H9 (cell line): ENCODE measurements at regions not wholly inside any gene's neighbourhood (a gene's known extent, or its start where the extent isn't known, plus 50 kb on each side); places are given as distances from the start of the nearest gene placed in this dataset.

Source experiments
- DNase-seq: peaks from one replicate; pipeline ENCODE4 v3.0.0-alpha.2; 2017
- H2AFZ ChIP-seq: one replicate; pipeline ENCODE4 v1.6.1; 2013; ENCODE audit warnings: mild to moderate bottlenecking, low read length, control low read depth, moderate library complexity
- H2AK5ac ChIP-seq: 2 replicates; pipeline ENCODE4 v1.6.1; 2013; ENCODE audit warnings: low read length, control low read depth, mixed read lengths; ENCODE audit not compliant: insufficient read length
- H2BK120ac ChIP-seq: one replicate; pipeline ENCODE4 v1.6.1; 2013; ENCODE audit warnings: low read depth, mild to moderate bottlenecking, low read length, control low read depth, inconsistent platforms; ENCODE audit not compliant: poor library complexity, severe bottlenecking
- H2BK12ac ChIP-seq: 2 replicates; pipeline ENCODE4 v1.6.1; 2013; ENCODE audit warnings: low read length, control low read depth, mixed read lengths, low read depth; ENCODE audit not compliant: insufficient read length
- H2BK15ac ChIP-seq: 2 replicates; pipeline ENCODE4 v1.6.1; 2013; ENCODE audit warnings: low read depth, low read length, control low read depth
- H2BK20ac ChIP-seq: one replicate; pipeline ENCODE4 v1.6.1; 2013; ENCODE audit warnings: low read depth, mild to moderate bottlenecking, low read length, control low read depth, inconsistent platforms; ENCODE audit not compliant: poor library complexity, severe bottlenecking
- H2BK5ac ChIP-seq: 2 replicates; pipeline ENCODE4 v1.6.1; 2013; ENCODE audit warnings: low read length, control low read depth, mixed read lengths; ENCODE audit not compliant: insufficient read length
- H3K14ac ChIP-seq: 2 replicates; pipeline ENCODE4 v1.6.1; 2013; ENCODE audit warnings: low read length, control low read depth; ENCODE audit not compliant: insufficient read depth
- H3K18ac ChIP-seq: 2 replicates; pipeline ENCODE4 v1.6.1; 2013; ENCODE audit warnings: low read depth, mild to moderate bottlenecking, mixed read lengths, low read length, control low read depth; ENCODE audit not compliant: insufficient read length
- H3K23ac ChIP-seq: 2 replicates; pipeline ENCODE4 v1.6.1; 2013; ENCODE audit warnings: low read length, control low read depth, mixed read lengths, low read depth; ENCODE audit not compliant: insufficient read length
- H3K23me2 ChIP-seq: 2 replicates; pipeline ENCODE4 v1.6.1; 2013; ENCODE audit warnings: low read depth, mild to moderate bottlenecking, mixed read lengths, low read length, control low read depth; ENCODE audit not compliant: insufficient read length, poor library complexity, severe bottlenecking
- H3K27ac ChIP-seq: 2 replicates; pipeline ENCODE4 v1.5.1; 2013; ENCODE audit warnings: low read length, control low read depth, mixed read lengths, low read depth; ENCODE audit not compliant: insufficient read length
- H3K27me3 ChIP-seq: 2 replicates; pipeline ENCODE4 v1.6.1; 2013; ENCODE audit warnings: low read length, control low read depth, inconsistent platforms; ENCODE audit not compliant: insufficient read depth
- H3K4ac ChIP-seq: 2 replicates; pipeline ENCODE4 v1.6.1; 2013; ENCODE audit warnings: low read depth, mild to moderate bottlenecking, control low read depth, inconsistent platforms, low read length, moderate library complexity
- H3K4me1 ChIP-seq: 2 replicates; pipeline ENCODE4 v1.6.1; 2013; ENCODE audit warnings: low read length, control low read depth, inconsistent platforms; ENCODE audit not compliant: insufficient read depth
- H3K4me2 ChIP-seq: 2 replicates; pipeline ENCODE4 v1.6.1; 2013; ENCODE audit warnings: low read length, control low read depth, mixed read lengths; ENCODE audit not compliant: insufficient read length, insufficient read depth
- H3K56ac ChIP-seq: 2 replicates; pipeline ENCODE4 v1.6.1; 2013; ENCODE audit warnings: low read depth, mild to moderate bottlenecking, mixed read lengths, low read length, control low read depth; ENCODE audit not compliant: insufficient read length
- H3K79me1 ChIP-seq: 2 replicates; pipeline ENCODE4 v1.6.1; 2013; ENCODE audit warnings: low read depth, mild to moderate bottlenecking, moderate library complexity, low read length, control low read depth, inconsistent platforms; ENCODE audit not compliant: insufficient read depth, poor library complexity, severe bottlenecking
- H3K79me2 ChIP-seq: 2 replicates; pipeline ENCODE4 v1.6.1; 2013; ENCODE audit warnings: low read length, control low read depth, inconsistent platforms; ENCODE audit not compliant: insufficient read depth
- H3K9ac ChIP-seq: 2 replicates; pipeline ENCODE4 v1.6.1; 2013; ENCODE audit warnings: low read length, control low read depth, mixed read lengths; ENCODE audit not compliant: insufficient read length; ENCODE audit errors: extremely low read depth
- H3K9me3 ChIP-seq: one replicate; pipeline ENCODE4 v1.6.1; 2013; ENCODE audit warnings: low read depth, low read length, inconsistent platforms; ENCODE audit not compliant: control insufficient read depth
- H3T11ph ChIP-seq: one replicate; pipeline ENCODE4 v1.6.1; 2013; ENCODE audit warnings: mild to moderate bottlenecking, low read length, control low read depth, inconsistent platforms
- H4K20me1 ChIP-seq: one replicate; pipeline ENCODE4 v1.6.1; 2013; ENCODE audit not compliant: control insufficient read depth, insufficient read length, insufficient read depth
- H4K5ac ChIP-seq: 2 replicates; pipeline ENCODE4 v1.6.1; 2013; ENCODE audit warnings: low read depth, mild to moderate bottlenecking, mixed read lengths, low read length, control low read depth; ENCODE audit not compliant: insufficient read length
- H4K8ac ChIP-seq: replicated peaks from 2 replicates; pipeline ENCODE4 v1.6.1; 2013; ENCODE audit warnings: low read length, control low read depth, mixed read lengths, low read depth; ENCODE audit not compliant: insufficient read length
- H4K91ac ChIP-seq: 2 replicates; pipeline ENCODE4 v1.6.1; 2013; ENCODE audit warnings: low read depth, mild to moderate bottlenecking, moderate library complexity, mixed read lengths, low read length, control low read depth; ENCODE audit not compliant: insufficient read length
- H3K27ac Mint-ChIP-seq, 3 experiments: 2 replicates in 2 of 3; 3 replicates in 1 of 3; pipeline ENCODE4 v1.8.0; 2020 to 2021; ENCODE audit warnings: mixed read lengths in 3 of 3, mild to moderate bottlenecking in 1 of 3, moderate library complexity in 1 of 3
- H3K27me3 Mint-ChIP-seq: 2 replicates; pipeline ENCODE4 v1.8.0; 2021; ENCODE audit warnings: low read depth, mild to moderate bottlenecking, moderate library complexity, mixed read lengths
- H3K36me3 Mint-ChIP-seq, 3 experiments: 2 replicates in 2 of 3; 3 replicates in 1 of 3; pipeline ENCODE4 v1.8.0; 2020 to 2021; ENCODE audit warnings: low read depth in 3 of 3, mixed read lengths in 3 of 3; ENCODE audit not compliant: insufficient read depth in 1 of 3
- H3K4me1 Mint-ChIP-seq, 2 experiments: 2 replicates each; pipeline ENCODE4 v1.8.0; 2020; ENCODE audit warnings: mixed read lengths in 2 of 2
- H3K4me3 Mint-ChIP-seq, 2 experiments: 2 replicates in 1 of 2; 3 replicates in 1 of 2; pipeline ENCODE4 v1.8.0; 2020 to 2021; ENCODE audit warnings: mild to moderate bottlenecking in 2 of 2, mixed read lengths in 2 of 2, moderate library complexity in 1 of 2
- H3K9me3 Mint-ChIP-seq, 2 experiments: 2 replicates in 1 of 2; 3 replicates in 1 of 2; pipeline ENCODE4 v1.8.0; 2020; ENCODE audit warnings: mild to moderate bottlenecking in 2 of 2, mixed read lengths in 2 of 2, moderate library complexity in 1 of 2
- WGBS: extraction: QIAGEN DNeasy Blood & Tissue Kit; methylation state at CpG from one replicate; pipeline ENCODE4 v1.1.7; 2013; ENCODE audit warnings: missing lambda C conversion rate, low lambda C conversion rate, mixed read lengths; ENCODE audit not compliant: insufficient read length; ENCODE audit errors: extremely low coverage; 5-methylcytosine and 5-hydroxymethylcytosine counted together
- TF ChIP-seq, protein P1 (sequence below): fragments of 200-600 bp; sonication (generic); conservative IDR thresholded peaks from 3 replicates; pipeline ENCODE4 v1.8.0; 2021; ENCODE audit warnings: antibody characterized with exemption, mild to moderate bottlenecking

- Histone ChIP-seq H3K79me2 (no peaks in the 10 kb centered on the region), H3K79me1 (no peaks in the 10 kb centered on the region), H2BK5ac (no peak overlapping the region), H2AK5ac (no peak overlapping the region), H2BK20ac (no peak overlapping the region), H3K18ac (no peak overlapping the region), H3K4me2 (no peak overlapping the region), H3K9ac (no peak overlapping the region), H2AFZ (no peak overlapping the region), H3K4me1 (no peaks in the 10 kb centered on the region; the same call in 1 of the 2 replicates), H4K8ac (no peak overlapping the region), H2BK15ac (no peak overlapping the region), H3K23ac (no peak overlapping the region), H3K27me3 (no peaks in the 10 kb centered on the region), H3K9me3 (no peaks in the 10 kb centered on the region), H4K91ac (no peak overlapping the region), H2BK12ac (no peak overlapping the region), H3K4ac (no peak overlapping the region), H2BK120ac (no peak overlapping the region), H4K20me1 (no peaks in the 10 kb centered on the region), H3K14ac (no peak overlapping the region; the same call in 1 of the 2 replicates), H3K27ac (no peak overlapping the region), H3T11ph (no peak overlapping the region), H3K56ac (no peak overlapping the region), H3K23me2 (no peaks in the 10 kb centered on the region), H4K5ac (no peak overlapping the region)
- Mint-ChIP-seq H3K27ac (no peak overlapping the region), H3K36me3 (no peaks in the 10 kb centered on the region), H3K4me3 (no peak overlapping the region), H3K4me1 (peaks cover 25 to 31% of the 10 kb centered on the region in 2 experiments), H3K27me3 (peaks cover 5% of the 10 kb centered on the region), H3K9me3 (no peaks in the 10 kb centered on the region)
- WGBS: no CpG with 5 or more reads among the region's 1 CpG
- no peak for DNase-seq
- TF ChIP-seq, protein P1, sequence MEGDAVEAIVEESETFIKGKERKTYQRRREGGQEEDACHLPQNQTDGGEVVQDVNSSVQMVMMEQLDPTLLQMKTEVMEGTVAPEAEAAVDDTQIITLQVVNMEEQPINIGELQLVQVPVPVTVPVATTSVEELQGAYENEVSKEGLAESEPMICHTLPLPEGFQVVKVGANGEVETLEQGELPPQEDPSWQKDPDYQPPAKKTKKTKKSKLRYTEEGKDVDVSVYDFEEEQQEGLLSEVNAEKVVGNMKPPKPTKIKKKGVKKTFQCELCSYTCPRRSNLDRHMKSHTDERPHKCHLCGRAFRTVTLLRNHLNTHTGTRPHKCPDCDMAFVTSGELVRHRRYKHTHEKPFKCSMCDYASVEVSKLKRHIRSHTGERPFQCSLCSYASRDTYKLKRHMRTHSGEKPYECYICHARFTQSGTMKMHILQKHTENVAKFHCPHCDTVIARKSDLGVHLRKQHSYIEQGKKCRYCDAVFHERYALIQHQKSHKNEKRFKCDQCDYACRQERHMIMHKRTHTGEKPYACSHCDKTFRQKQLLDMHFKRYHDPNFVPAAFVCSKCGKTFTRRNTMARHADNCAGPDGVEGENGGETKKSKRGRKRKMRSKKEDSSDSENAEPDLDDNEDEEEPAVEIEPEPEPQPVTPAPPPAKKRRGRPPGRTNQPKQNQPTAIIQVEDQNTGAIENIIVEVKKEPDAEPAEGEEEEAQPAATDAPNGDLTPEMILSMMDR: no peak
These were observed 112.8 kb upstream of the SLC25A48 start for GRCh38 chr5:135721548-135722090.
